Thyroid gland (tissue), 4 donors: ENCODE measurements at regions not wholly inside any gene's neighbourhood (a gene's known extent, or its start where the extent isn't known, plus 50 kb on each side); places are given as distances from the start of the nearest gene placed in this dataset.
A peak's percentile ranks its signal among the peaks of the same experiment; 100 is the strongest.
"Not testable (repeated sequence)": the region's sequence is repeated elsewhere in the genome, so short reads cannot be mapped to it uniquely, and the experiment has no call there.

Source experiments
- DNase-seq, 2 donors: peaks; one replicate each; pipeline ENCODE4 v3.0.0-alpha.2; 2019
- H3K27ac ChIP-seq, 3 donors: fragments of 200-600 bp; sonication (generic); 1 replicate in 2 of 3; 2 replicates in 1 of 3; pipeline ENCODE4 v1.5.1; 2016 to 2019; ENCODE audit warnings: mild to moderate bottlenecking in 1 of 3, moderate library complexity in 1 of 3
- H3K27me3 ChIP-seq: fragments of 200-600 bp; sonication (generic); one replicate; pipeline ENCODE4 v1.5.1; 2019
- H3K36me3 ChIP-seq, 2 donors: fragments of 200-600 bp; sonication (generic); one replicate each; pipeline ENCODE4 v1.5.1; 2016 to 2019
- H3K4me1 ChIP-seq, 2 donors: fragments of 200-600 bp; sonication (generic); one replicate each; pipeline ENCODE4 v1.5.1; 2017 to 2019
- H3K4me3 ChIP-seq, 3 donors: fragments of 200-600 bp; sonication (generic); replicated peaks in 1 of 3; 1 replicate in 2 of 3; 2 replicates in 1 of 3; pipeline ENCODE4 v1.5.1; 2016; ENCODE audit warnings: mild to moderate bottlenecking in 1 of 3
- H3K9me3 ChIP-seq: fragments of 200-600 bp; sonication (generic); one replicate; pipeline ENCODE4 v1.5.1; 2017
- CTCF ChIP-seq, 6 experiments: fragments of 200-600 bp in 3 of 6; fragments of 450-650 bp in 3 of 6; sonication (generic) in 3 of 6; IDR thresholded peaks; one replicate each; pipeline ENCODE4 v1.5.1; 2016 to 2019; ENCODE audit warnings: antibody characterized with exemption in 6 of 6, mild to moderate bottlenecking in 2 of 6, inconsistent platforms in 1 of 6, moderate library complexity in 1 of 6
- POLR2A ChIP-seq, 2 donors: fragments of 450-650 bp; IDR thresholded peaks; one replicate each; pipeline ENCODE4 v1.6.1; 2017; ENCODE audit warnings: antibody characterized with exemption in 2 of 2, mild to moderate bottlenecking in 2 of 2, moderate library complexity in 1 of 2
- WGBS, 2 donors: methylation state at CpG; one replicate each; pipeline ENCODE4 v1.1.5; 2017; 5-methylcytosine and 5-hydroxymethylcytosine counted together
- intact Hi-C: fragments of 100-400 bp; cut with DNase I; formaldehyde crosslinking; loops from one replicate; pipeline ENCODE4 v1.15.1; 2023

DNA sequence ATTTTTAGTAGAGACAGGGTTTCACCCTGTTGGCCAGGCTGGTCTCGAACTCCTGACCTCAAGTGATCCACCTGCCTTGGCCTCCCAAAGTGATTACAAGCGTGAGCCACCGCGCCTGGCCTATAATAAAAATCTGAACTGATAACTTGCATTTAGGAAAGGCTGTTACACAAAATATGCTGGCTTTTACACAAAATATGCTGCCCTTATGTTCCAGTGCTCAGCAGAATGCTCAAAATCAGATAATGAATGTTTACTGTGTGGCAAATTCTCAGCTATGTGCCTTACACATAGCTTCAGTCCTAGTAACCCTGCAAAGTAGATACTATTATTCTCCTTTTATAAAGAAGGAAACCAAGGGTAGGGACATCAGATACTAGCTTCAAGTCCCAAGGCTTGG, 141.3 kb upstream of the MSX2 start:
- intact Hi-C loops, result no loop called here
- no peak overlapping the region for H3K27ac ChIP-seq
- no peak for DNase-seq
- H3K4me1 ChIP-seq, result no peaks in the 10 kb centered on the region
- 91 to 93% methylated on average over 4 of the region's 4 CpGs for WGBS, 2 donors
- no peak for TF ChIP-seq POLR2A (IDR thresholded peaks at IDR 0.05)
- no peak for TF ChIP-seq CTCF (IDR thresholded peaks at IDR 0.05)
- no peaks in the 10 kb centered on the region for H3K27me3 ChIP-seq
- H3K36me3 ChIP-seq, result no peaks in the 10 kb centered on the region
- no peaks in the 10 kb centered on the region for H3K9me3 ChIP-seq
- H3K4me3 ChIP-seq, result no peak overlapping the region

DNA sequence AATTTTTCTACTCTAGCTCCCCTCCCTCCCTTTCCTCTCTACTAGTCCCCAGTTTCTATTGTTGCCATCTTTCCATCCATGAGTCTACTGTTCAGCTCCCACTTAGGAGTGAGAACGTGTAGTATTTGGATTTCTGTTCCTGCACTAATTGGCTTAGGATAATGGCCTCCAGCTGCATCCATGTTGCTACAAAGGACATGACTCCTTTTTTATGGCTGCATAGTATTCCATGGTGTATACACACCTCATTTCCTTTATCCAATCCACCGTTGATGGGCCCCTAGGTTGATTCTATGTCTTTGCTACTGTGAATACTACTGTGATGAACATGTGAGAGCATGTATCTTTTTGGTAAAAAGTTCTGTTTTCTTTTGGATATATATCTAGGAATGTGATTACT, 138.9 kb upstream of the MSX2 start:
- intact Hi-C loops, result no loop called here
- H3K4me1 ChIP-seq, result no peaks in the 10 kb centered on the region
- DNase-seq, result no peak
- no peaks in the 10 kb centered on the region for H3K36me3 ChIP-seq
- no peaks in the 10 kb centered on the region for H3K27me3 ChIP-seq
- H3K4me3 ChIP-seq, result no peak overlapping the region
- TF ChIP-seq CTCF (IDR thresholded peaks at IDR 0.05), result no peak
- TF ChIP-seq POLR2A (IDR thresholded peaks at IDR 0.05), result no peak
- H3K27ac ChIP-seq, result no peak overlapping the region
- H3K9me3 ChIP-seq, result no peaks in the 10 kb centered on the region
- 90 to 93% methylated on average over 2 of the region's 2 CpGs for WGBS, 2 donors

DNA sequence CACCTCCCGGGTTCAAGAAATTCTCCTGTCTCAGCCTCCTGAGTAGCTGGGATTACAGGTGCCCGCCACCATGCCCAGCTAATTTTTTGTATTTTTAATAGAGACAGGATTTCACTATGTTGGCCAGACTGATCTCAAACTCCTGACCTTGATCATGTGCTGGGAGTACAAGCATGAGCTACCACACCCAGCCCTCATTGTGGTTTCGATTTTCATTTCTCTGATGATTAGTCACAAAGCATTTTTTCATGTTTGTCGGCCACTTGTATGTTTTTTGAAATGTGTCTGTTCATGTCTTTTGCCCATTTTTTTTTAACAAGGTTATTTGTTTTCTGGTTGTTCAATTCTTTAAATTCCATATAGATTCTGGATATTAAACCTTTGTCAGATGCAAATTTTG, 138.2 kb upstream of the MSX2 start:
- DNase-seq, intact Hi-C loops, H3K4me1 ChIP-seq, H3K9me3 ChIP-seq, H3K4me3 ChIP-seq, H3K36me3 ChIP-seq, H3K27ac ChIP-seq, H3K27me3 ChIP-seq: not testable (repeated sequence)
- WGBS, 2 donors, result 86 to 90% methylated on average over 4 of the region's 4 CpGs

DNA sequence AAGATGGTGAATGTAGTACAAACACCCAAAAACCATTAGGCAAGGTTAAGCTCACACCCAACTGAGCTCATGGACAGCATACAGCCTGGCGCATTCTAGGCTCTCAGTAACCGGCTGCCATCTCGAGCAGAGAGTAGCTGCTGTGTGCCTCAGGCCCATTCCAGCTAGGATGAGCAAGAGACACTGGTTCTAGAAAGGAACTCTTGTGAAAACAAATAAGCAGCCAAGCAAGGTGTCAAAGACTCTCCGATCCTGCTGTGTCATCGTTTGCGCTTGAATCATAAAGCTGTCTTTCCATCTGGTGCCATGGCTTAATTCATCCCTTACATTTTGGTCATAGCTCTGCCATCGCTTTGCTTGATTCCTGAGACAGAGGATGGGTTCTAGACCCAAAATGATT, 135.4 kb upstream of the MSX2 start:
- DNase-seq, result no peak
- Histone ChIP-seq H3K4me1 (no peaks in the 10 kb centered on the region), H3K36me3 (no peaks in the 10 kb centered on the region), H3K27me3 (no peaks in the 10 kb centered on the region), H3K27ac (no peak overlapping the region), H3K4me3 (no peak overlapping the region), H3K9me3 (no peaks in the 10 kb centered on the region)
- 90 to 94% methylated on average over 7 of the region's 7 CpGs for WGBS, 2 donors
- intact Hi-C loops, result no loop called here
- TF ChIP-seq CTCF (IDR thresholded peaks at IDR 0.05), result no peak
- no peak for TF ChIP-seq POLR2A (IDR thresholded peaks at IDR 0.05)

- no peak overlapping the region for H3K4me3 ChIP-seq
- no peaks in the 10 kb centered on the region for H3K36me3 ChIP-seq
- 21 to 24% methylated on average over 9 to 11 of the region's 11 CpGs for WGBS, 2 donors
- peak; percentile 7 to 14 for DNase-seq
- no peaks in the 10 kb centered on the region for H3K27me3 ChIP-seq
- no peaks in the 10 kb centered on the region for H3K4me1 ChIP-seq
- no peak for TF ChIP-seq POLR2A (IDR thresholded peaks at IDR 0.05)
- H3K9me3 ChIP-seq, result no peaks in the 10 kb centered on the region
- intact Hi-C loops, result no loop called here
- no peak overlapping the region for H3K27ac ChIP-seq
Measured at GRCh38 chr5:174589599-174589998, 134.8 kb upstream of the MSX2 start.

- Histone ChIP-seq H3K9me3 (no peaks in the 10 kb centered on the region), H3K36me3 (no peaks in the 10 kb centered on the region), H3K4me1 (no peaks in the 10 kb centered on the region), H3K4me3 (no peak overlapping the region), H3K27ac (no peak overlapping the region), H3K27me3 (no peaks in the 10 kb centered on the region)
- no peak for DNase-seq
- TF ChIP-seq POLR2A (IDR thresholded peaks at IDR 0.05) (no peak), CTCF (IDR thresholded peaks at IDR 0.05) (no peak)
- intact Hi-C loops, result no loop called here
- WGBS, 2 donors, result 72 to 91% methylated on average over 3 of the region's 3 CpGs
Measured at GRCh38 chr5:174590820-174591219, 133.6 kb upstream of the MSX2 start.
